WERI-Rb-1 (cell line): ENCODE measurements at regions not wholly inside any gene's neighbourhood (a gene's known extent, or its start where the extent isn't known, plus 50 kb on each side); places are given as distances from the start of the nearest gene placed in this dataset.

Experiments
- DNase-seq: peaks from one replicate; pipeline ENCODE4 v3.0.0-alpha.2; 2020
- H3K27ac ChIP-seq: fragments of 250-450 bp; sonication (Bioruptor Pico); 2 replicates; pipeline ENCODE4 v1.5.1; 2020; ENCODE audit warnings: mild to moderate bottlenecking, moderate library complexity
- H3K27me3 ChIP-seq: fragments of 250-450 bp; sonication (Bioruptor Pico); 2 replicates; pipeline ENCODE4 v1.5.1; 2021; ENCODE audit warnings: mild to moderate bottlenecking, low read depth, moderate library complexity; ENCODE audit not compliant: insufficient read depth, severe bottlenecking
- H3K36me3 ChIP-seq: fragments of 250-450 bp; sonication (Bioruptor Pico); 2 replicates; pipeline ENCODE4 v1.5.1; 2020; ENCODE audit warnings: mild to moderate bottlenecking, moderate library complexity
- H3K4me3 ChIP-seq: 2 replicates; pipeline ENCODE4 v1.5.1; 2011; ENCODE audit warnings: low read depth, mild to moderate bottlenecking, control low read depth, low read length
- H3K9me3 ChIP-seq: fragments of 250-450 bp; sonication (Bioruptor Pico); 2 replicates; pipeline ENCODE4 v1.5.1; 2021; ENCODE audit warnings: mild to moderate bottlenecking, moderate library complexity; ENCODE audit not compliant: severe bottlenecking
- TF ChIP-seq, protein P1 (sequence below): IDR thresholded peaks from 2 replicates; pipeline ENCODE4 v1.5.1; 2011; ENCODE audit warnings: low read depth, mild to moderate bottlenecking, control low read depth, inconsistent platforms, low read length

DNA sequence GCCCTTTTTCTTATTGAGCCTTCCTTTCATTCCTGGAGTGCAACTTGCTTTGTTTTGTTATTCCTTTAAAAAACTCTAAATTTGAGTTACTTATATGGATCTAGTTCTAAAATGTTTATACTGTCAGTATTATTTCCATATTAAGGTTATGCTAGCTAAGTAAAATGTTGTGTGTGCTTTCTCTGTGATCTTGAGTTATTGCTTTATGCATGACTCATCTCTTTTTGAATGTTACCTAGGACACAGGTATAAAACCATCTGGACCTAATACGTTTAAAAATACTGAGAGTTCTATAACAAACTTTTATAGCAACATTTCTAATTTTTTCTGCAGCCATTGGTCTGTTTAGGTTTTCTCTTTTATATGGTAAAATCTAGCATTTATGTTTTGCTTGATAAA is 132.8 kb upstream of the LGR5 start:
- no peaks in the 10 kb centered on the region for H3K27me3 ChIP-seq
- H3K27ac ChIP-seq = peak overlapping the region; percentile 17; the same call in 1 of the 2 replicates
- H3K4me3 ChIP-seq = no peak overlapping the region
- peaks cover 4% of the 10 kb centered on the region for H3K9me3 ChIP-seq
- DNase-seq = no peak
- TF ChIP-seq, protein P1, sequence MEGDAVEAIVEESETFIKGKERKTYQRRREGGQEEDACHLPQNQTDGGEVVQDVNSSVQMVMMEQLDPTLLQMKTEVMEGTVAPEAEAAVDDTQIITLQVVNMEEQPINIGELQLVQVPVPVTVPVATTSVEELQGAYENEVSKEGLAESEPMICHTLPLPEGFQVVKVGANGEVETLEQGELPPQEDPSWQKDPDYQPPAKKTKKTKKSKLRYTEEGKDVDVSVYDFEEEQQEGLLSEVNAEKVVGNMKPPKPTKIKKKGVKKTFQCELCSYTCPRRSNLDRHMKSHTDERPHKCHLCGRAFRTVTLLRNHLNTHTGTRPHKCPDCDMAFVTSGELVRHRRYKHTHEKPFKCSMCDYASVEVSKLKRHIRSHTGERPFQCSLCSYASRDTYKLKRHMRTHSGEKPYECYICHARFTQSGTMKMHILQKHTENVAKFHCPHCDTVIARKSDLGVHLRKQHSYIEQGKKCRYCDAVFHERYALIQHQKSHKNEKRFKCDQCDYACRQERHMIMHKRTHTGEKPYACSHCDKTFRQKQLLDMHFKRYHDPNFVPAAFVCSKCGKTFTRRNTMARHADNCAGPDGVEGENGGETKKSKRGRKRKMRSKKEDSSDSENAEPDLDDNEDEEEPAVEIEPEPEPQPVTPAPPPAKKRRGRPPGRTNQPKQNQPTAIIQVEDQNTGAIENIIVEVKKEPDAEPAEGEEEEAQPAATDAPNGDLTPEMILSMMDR = no peak
- H3K36me3 ChIP-seq = no peaks in the 10 kb centered on the region

DNA sequence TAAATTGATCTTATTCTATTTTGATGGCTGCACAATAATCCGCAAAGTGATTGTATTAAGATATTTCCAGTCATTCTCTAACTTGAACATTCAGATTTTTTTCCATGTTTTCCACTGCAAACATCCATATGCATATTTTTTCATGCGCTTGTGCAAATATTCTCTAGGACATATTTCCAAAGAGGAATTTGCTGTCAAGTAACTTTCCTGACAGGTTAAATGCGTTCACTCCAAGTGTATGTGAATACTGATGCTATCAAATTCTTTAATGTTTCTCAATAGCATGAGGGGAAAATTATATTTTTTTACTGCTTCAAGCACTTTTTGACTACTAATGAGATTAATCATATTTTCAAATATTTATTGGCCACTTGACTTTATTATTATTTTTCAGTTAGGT is 135.3 kb upstream of the LGR5 start:
- TF ChIP-seq, protein P1 = no peak
- DNase-seq = no peak

DNA sequence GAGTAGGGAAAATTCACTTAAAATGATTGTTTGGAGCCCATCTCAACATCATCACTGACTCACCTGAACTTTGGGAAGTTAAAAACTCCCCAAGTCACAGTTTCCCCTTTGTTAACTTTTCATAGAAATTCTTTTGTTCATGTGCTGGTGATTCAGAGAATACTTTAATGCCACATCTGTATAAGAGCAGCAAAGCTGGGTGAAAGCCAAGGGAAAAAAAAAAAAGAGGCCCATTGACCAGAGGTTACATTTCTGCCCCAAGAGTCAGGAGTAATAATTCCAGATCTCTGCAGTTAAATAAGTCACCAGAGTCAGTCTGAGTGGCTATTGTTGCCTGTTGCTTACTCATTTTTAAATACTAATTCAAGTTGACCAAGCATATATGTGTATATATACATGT is 136.4 kb upstream of the LGR5 start:
- Histone ChIP-seq H3K4me3 (no peak overlapping the region), H3K27me3 (no peaks in the 10 kb centered on the region), H3K27ac (no peak overlapping the region), H3K9me3 (no peaks in the 10 kb centered on the region), H3K36me3 (no peaks in the 10 kb centered on the region)
- TF ChIP-seq, protein P1 = no peak
- no peak for DNase-seq

More for the DNA sequence above, 135.3 kb upstream of the LGR5 start:
- no peak overlapping the region for H3K4me3 ChIP-seq
- H3K9me3 ChIP-seq = no peaks in the 10 kb centered on the region
- H3K27ac ChIP-seq = no peak overlapping the region
- no peaks in the 10 kb centered on the region for H3K27me3 ChIP-seq
- H3K36me3 ChIP-seq = no peaks in the 10 kb centered on the region

DNA sequence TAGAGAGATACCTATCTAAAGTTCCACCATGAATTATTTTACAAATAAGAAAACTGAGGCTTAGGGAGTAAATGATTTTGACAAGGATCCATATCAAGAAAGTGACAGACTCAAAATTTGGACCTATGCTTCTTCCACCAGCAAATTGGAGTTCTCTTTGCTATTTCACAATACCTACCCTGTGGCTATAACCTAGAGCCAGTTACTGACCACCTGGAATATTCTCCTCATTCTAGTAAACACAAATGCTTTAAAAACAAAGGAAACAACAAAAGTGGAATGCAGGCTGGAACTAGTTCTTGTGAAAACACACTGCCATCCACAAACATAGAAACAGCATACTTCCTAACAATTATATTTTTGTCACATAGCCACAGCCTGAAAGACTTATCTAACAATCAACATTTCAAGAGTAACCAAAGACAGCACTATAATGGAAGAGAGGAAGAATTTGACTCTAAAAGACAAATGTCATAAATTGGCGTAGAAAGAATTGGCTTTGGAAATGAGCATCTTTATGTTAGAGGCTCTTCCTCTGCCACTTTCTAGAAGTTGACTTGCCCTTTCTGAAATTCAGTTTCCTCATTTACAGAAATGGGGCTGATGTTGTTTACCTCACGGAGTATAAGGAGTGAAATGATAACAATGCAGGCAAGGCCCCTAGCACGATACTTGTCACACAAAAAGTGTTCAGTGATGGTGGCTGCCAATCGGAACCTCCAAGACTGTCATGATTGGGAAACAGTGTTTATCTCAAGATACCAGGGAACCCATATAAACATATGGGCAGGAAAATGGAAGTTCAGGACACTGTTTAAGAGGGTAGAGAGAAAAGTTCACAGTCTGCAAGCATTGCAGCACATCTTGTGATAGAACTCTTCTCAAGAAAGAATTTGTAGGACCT is 138.6 kb upstream of the LGR5 start:
- Histone ChIP-seq H3K36me3 (no peaks in the 10 kb centered on the region), H3K4me3 (no peak overlapping the region), H3K27ac (no peak overlapping the region), H3K27me3 (no peaks in the 10 kb centered on the region), H3K9me3 (no peaks in the 10 kb centered on the region)
- DNase-seq = no peak
- TF ChIP-seq, protein P1 = no peak

DNA sequence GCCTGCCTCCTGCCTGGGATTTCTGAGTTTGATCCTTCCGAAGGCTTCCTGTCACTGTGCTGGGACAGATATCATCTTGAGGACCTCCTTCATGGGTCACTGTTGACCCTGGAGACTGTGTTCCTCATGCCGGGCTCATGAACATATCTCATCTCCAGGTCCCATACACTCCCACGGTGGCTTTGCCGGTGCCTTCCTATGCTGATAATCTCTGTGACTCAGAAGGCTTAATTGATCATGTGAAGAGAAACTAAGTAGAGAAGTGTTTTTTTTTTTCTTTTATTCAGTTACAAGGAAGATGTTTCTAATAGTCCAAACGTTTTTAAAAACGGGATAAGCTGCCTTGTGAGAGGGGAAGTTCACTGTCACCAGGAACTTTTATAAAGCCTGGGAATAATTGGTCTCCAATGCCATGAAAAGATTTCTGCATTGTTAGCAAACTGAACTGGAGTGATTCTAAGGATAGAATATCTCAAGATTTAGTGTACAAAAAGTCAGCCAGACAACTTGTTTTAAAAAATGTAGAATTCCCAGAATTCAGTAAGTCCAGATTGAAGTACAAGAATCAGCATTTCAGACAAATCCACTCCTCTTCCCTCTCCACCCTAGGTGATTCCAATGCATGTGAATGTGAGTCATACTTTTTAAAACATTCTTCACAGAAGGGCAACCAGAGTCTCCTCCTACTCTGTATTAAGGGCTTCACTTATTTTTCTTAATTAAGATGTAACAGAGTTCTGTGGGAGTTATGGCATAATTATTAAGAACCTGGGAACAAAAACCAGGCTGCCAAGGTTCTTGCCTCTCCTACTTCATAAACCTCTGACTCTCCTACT is 139.8 kb upstream of the LGR5 start:
- no peaks in the 10 kb centered on the region for H3K36me3 ChIP-seq
- H3K4me3 ChIP-seq = no peak overlapping the region
- TF ChIP-seq, protein P1 = no peak
- DNase-seq = no peak
- no peaks in the 10 kb centered on the region for H3K27me3 ChIP-seq
- no peaks in the 10 kb centered on the region for H3K9me3 ChIP-seq
- no peak overlapping the region for H3K27ac ChIP-seq
